ENCODE measurements at regions not wholly inside any gene's neighbourhood (a gene's known extent, or its start where the extent isn't known, plus 50 kb on each side); places are given as distances from the start of the nearest gene placed in this dataset.

DNA sequence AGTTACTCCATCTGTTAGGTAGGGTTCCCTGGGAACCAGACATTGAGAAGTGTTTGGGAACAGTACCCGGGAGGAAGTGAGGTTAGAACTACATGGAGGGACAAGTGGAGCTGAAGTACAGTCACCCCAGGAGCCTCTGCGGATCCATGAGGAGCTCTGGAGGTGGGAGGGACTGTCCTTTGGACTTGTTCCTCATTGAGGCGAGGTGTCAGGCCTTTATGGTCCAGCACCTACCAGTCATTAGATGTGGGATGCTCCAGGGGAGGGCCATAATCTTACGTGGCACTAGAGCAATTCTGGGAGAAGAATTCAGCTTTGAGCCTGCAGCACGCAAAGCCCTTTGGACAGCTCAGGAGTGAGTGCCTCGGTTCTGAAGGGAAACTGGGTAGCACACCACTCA, 142.8 kb downstream of the DACT1 start:
- no peak for DNase-seq (ENCODE audit: low read depth in 1 of 2, low spot score in 1 of 2)

DNA sequence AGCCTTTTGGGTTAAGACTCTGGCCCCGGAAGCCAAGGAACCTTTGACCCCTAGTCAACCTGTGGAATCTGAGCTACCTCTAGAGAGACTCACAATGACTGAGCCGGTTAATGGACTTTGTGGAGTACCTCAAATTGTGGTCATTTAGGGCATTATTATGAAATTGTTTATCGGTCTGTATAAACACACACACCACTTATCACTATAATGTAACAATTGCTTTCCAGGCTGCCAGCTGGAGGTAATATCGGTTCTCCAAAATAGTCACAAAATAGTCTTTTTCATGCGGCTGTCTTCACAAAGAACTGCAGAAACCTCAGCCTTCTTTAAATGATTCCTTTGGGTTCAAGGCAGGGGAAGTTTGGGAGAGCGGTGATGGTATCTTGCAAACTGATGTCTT, 144.2 kb downstream of the DACT1 start:
- no peak for DNase-seq (ENCODE audit: low read depth in 1 of 2, low spot score in 1 of 2)

DNA sequence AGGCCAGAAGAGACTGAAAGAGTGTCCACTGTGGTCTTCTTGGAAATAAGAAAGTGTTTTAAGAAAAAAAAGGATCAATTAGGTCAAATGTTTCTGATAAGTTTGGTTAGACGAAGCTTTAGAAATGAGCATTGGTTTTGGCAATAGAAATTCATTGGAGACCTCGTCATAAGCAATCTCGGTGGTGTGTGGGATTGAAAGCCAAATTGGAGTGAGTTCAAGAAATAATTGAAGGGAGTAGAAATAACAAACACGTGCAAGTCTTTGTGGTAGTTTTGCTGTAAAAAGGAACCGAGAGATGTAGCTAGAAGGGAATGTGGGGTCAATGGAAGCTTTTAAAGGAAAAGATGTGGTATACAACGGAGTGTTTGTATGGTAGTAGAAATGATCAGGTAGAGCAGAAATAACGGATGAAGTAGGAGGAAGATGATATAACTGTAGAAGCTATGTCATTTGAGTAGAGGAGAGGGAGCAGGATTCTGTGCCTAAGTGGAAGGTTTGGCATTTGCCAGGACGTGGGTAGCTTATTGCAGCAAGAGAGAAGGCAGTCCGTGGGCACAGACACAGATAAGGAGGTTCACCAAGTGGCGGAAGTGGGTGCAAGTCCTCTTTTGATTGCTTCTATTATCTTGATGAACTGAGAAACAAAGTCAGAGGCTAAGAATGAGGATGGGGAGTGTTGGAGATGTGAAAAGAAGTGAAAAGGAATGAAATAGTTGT, 146.2 kb downstream of the DACT1 start:
- no peak for DNase-seq (ENCODE audit: low read depth in 1 of 2, low spot score in 1 of 2)

DNA sequence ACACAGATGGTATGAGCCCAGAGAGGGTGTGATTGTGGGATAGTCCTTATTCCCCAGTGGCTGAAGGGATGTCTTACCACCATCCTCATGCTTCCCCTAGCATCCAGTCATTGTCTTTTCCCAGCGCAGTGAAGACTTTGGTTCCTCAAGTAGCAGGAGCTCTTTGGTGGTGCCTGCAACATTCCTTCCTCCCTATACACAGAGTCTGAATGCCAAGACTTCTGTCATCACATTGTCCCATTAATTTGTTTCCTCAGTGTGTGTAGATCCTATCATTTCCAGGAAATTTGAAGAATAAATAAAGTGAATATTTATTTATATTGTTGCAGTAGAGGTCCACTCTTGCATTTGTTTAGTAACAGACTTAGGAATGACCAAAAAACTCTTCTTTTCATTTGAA, 147.2 kb downstream of the DACT1 start:
- no peak for DNase-seq (ENCODE audit: low read depth in 1 of 2, low spot score in 1 of 2)

DNA sequence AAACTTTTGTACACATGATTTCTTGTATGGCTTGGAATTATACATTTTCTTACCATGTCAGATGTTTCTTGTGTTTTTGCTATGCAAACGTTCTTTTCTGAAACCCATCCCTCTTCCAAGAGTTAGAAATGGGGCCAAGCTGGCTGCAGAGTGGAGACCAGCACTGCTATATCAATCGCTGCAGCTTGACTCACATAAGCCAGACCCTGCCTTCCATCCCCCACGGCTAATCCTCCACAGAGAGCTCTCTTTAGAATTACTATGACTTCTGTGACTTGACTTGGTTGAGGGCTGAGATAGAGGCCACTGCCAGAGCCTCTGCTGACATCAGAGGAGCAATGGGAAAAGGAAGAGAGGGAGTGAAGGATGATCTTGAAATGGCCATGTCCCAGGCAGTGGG, 147.9 kb downstream of the DACT1 start:
- no peak for DNase-seq (ENCODE audit: low read depth in 1 of 2, low spot score in 1 of 2)

DNA sequence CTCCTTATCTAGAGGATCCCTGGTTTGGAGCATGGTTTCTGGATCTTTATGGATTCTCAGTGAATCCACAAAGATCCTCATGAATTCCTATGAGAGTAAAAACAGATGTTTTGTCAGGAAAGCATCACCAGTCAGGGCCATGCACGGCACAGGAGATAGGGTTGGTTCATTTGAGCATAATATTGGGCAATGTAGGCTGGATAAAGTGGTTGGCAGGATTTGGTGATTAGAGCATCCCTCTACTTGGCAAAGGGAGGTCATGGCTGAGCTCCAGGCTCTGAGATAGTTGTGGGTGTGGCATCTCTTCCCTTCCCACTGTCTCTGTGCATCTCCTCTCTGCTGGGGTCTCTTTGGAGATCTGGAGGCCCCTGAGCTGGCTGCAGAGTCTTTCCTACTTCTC, 149.8 kb downstream of the DACT1 start:
- no peak for DNase-seq (ENCODE audit: low read depth in 1 of 2, low spot score in 1 of 2)

DNA sequence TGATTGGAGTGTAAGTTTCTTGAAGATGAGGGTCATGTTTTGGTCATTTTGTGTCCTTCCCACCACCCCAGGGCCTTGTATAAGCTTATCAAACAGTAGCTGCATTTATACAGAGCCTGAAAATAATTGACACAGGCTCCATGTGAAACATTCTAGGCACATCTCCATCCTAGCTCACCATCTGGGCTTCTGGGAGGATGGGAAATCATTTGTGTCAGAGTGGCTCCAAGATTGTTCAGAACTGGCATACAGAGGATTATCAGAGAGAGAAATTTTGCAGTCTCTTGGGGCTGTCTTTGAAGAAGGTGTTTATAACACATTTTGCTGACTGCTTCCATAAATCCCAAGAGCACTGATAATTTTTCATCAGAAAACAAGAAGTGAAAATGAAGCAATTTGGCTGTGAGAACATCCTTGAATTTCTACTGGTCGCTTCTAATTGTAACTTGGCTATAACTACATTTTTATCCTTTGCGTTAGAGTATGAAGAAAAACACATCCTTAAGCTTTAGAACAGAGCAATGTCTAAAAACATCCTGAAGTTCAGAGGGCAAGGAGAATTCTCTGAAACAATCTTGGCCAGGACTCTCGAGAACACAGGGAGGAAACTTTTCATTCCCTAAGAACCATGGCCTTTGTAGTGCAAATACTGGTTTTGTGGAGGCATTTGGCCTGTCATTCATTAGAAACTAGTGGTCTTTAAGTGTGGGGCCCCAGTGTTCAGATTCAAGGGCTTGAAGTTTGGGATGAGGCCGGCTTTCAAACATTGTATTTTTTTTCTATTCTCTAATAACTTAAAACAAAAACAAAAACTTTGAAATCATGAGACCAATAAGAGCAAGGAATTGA, 151.1 kb downstream of the DACT1 start:
- no peak for DNase-seq (ENCODE audit: low read depth in 1 of 2, low spot score in 1 of 2)

DNA sequence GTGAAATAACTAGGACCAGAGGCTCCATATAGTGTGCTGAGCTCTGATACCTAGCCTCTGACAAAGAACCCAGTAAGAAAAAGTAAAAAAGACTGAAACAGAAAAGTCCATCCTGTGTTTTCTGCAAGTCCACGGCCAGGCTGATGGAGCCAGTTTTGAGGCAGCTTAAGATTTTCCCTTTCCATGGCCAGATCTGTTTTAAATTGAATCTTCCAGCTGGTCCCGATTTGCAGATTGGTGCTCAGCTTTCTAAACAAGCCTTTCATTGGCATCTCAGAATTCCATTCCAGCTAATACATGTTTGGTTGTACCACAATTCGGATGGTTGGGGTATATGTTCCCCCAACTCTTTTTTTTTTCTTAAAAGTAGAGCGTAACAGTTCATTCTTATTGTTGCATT, 152.0 kb downstream of the DACT1 start:
- DNase-seq (ENCODE audit: low read depth in 1 of 2, low spot score in 1 of 2), result no peak

DNA sequence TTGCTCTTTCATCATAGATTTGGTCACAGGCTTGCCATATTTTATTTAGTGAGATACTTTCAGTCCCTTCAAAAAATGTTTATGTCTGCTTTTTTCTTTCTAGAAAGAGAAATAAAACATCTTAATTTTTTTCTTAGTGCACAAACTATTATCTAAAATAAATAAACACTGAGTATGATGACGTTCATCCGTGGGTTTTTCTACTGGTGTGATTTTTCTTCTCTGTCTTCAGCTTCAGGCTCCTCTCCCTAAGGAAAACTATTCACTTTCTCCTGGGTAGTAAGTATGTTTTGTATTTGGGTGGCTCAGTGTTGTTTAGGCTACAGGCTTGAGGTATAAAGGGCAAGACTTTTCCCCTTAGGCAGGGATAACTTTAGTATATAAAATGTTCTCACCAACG, 154.7 kb downstream of the DACT1 start:
- DNase-seq (ENCODE audit: low read depth in 1 of 2, low spot score in 1 of 2), result no peak

DNA sequence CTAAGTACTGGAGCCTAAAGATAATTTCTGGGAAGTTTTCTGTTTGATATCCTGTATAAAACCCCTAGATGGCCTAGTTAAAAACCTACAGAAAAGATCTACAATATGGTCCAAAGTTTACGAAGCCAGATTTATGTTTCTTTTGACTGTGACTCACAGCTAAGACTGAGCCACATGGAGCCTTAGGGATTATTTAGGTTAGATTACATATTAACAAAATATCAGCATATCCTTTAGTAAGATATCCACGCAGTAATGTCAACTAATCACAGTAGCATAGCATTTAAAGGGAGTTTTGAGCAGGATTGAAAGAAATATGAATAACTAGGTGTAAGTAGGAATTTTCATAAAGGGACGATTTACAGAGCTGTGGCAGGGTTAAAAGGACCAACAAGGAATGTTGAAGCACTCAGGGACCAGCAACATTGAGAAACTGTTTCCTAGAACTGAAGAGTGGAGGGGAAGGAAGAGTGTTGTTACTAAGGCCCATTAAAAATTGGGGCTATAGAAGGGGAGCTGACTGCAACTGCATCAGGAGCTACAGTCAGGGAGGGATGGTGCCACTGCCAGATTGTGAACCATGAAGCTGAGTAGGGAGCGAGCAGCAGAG, 155.5 kb downstream of the DACT1 start:
- no peak for DNase-seq (ENCODE audit: low read depth in 1 of 2, low spot score in 1 of 2)

DNA sequence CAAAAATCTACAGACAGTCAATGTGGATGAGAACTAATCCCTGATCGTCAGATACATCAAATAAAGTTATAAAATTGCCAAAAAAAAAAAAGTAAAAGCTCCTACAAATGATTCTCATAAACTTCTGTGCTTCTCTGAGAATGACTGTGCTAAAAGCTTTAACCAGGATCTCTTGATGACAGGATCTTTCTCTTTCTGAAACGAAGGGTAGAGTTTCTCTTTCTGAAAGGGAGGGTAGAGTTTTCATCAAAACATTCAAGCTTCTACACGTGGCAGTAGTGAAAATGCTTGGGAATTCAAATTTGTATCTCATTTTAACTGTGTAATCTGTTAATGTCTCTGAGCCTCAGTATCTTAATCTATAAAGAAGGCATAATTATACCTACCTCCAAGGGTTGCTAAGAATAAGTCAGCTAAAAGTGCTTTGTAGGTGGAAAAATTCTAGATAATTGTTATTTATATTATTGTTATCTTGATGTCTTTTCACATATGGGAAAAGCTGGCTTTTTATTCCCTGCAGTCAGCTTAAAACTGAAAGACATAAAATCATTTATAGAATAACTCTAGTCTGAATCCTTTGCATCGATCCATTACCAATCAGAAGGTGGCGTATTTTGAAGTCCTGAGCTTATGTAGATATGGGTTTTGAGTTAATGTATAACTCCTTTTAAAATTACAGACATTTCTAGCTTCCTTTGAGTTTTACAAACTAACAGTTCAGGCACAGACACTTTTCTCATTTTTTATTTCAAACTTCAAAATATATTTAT, 157.4 kb downstream of the DACT1 start:
- no peak for DNase-seq (ENCODE audit: low read depth in 1 of 2, low spot score in 1 of 2)

DNA sequence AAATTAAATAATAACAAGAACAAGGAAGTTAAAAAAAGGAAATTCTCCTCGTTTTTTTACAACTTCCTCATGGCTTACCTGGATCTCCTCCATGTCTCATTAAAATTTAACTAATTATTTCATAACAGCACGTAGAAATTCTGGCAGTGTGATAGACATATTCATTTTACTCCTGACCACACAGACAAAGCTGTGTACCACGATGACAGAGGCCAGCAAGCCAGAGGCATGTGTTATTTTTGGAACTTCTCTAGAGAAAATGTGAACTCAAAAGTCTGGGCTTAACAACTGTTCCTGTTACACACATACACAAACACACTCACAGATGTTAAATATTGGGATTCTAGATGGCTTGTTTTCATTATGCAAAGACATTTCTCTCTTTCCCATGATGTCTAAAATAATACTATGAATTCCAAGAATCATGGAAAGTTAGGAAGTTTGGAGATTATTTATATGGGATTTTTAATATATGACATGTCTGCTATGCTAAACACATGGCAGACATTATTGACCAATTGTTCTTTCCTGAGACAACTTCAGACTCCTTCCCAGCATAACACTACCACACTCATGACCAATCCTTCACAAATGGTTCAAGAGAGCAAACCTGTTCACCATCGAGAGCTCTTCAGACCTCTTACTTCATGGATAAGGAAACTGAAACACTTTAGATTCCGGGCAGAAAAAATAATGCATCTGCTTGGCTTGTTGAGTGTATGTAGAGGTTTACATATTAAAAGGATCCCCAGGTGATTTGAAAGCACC, 158.7 kb downstream of the DACT1 start:
- no peak for DNase-seq (ENCODE audit: low read depth in 1 of 2, low spot score in 1 of 2)

DNA sequence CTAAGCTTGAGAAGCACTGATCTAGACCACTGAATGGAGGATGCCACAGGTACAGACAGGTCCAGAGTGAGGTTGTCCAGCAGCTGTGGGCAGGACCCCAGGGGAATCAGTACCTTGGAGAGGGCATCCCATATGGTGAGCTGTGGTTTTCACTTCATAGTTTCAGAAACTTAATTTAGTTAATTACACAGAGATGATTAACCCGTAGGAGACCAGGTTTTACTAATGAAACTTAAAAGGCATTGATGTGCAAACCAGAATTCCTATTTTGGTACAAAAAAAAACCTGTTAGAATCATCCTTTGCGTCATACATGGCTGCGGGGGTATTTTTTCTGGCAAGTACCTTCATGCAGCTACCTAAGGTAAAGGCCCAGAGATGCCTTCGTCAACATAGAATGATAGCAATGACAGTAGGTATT, 159.3 kb downstream of the DACT1 start:
- DNase-seq (ENCODE audit: low read depth in 1 of 2, low spot score in 1 of 2), result no peak

DNA sequence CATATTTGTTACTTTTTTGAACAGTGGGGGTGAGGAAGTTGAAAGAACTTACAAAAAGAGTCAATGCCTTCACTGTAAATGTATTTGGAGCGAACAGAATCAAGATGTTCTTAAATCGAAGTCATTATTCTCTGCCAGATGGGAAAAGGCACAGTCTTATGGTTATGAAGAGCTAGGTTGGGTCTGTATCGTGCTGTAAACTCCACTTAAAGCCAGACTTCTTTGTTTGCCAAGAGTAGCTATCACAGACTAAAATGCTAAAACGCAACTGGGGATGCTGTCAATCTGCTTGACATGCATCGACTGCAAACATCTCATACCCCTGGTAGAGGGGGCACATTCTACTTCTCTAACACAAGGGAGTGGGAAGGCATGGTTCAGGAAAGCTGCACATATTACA, 160.4 kb downstream of the DACT1 start:
- no peak for DNase-seq (ENCODE audit: low read depth in 1 of 2, low spot score in 1 of 2)

DNA sequence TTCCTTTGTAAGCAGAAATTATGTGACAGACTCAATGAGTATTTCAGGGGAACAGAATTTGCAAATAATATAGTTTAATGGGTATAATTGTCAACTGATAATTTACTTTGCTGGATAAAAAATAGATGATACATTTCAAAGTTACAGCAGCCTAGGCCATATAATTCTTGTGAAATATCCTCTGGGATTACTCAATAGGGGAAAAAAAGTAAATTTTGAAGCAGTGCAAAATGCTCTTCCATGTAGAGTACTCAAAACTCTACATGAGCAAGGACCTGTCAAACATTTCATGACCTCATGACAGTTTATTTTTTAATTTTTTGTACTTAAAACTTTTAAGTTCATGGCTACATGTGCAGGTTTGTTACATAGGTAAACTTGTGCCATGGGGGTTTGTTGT, 163.3 kb downstream of the DACT1 start:
- no peak for DNase-seq (ENCODE audit: low read depth in 1 of 2, low spot score in 1 of 2)

DNA sequence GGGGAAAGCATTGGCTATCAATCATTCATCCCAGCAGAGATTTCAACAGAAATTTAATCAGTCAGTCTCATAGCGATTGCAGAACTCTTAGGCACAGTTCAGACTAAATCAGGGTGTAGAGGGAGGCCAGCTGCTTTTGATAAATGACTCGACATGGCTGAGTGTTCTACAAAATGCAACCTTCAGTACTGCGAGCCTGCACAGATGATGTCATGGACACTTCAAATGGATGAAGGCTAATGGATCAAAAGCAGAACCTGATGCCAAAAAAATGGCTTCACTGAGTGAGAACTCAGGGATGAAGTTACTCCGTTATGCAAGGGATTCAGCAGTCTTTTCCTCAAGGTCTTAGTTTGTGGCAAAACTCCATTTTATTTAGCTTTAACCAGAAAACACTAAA, 167.3 kb downstream of the DACT1 start:
- DNase-seq (ENCODE audit: low read depth in 1 of 2, low spot score in 1 of 2), result no peak

DNA sequence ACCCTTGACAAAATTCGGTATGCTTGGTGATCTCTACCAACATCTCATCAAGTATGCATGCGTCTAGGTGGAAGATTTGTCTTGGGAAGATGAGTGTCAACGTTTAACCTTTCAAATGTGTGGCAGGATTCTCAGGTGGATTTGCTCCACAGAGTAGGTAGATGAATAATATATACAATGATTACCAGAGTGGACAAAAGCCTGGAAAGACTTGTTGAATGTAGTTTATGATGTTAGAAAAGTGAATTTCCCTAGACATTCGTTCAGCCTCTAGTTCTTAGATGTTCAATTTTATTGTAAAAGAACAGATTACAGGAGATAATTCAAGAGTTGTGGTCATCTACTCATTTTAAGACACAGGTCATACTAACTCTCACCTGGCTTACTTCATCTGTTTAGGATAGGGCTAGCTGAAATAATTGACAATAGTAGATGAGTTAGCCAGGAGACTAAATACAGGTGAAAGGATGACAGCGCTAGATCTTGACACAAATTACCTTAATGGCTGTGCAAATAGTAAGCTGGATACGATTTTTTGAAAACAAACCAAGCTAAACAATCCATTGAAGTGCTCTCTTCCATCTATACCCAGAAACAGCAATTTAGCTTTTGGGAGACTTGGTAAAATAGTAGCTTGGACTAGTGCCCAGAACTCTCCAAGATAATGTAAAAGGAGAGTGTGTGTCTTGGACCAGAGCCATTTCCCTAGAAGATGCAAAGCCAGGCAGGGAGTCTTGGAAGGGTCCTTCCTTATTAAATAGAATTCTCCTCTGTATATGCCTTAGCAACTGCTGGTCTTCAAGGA, 168.0 kb downstream of the DACT1 start:
- no peak for DNase-seq (ENCODE audit: low read depth in 1 of 2, low spot score in 1 of 2)

DNA sequence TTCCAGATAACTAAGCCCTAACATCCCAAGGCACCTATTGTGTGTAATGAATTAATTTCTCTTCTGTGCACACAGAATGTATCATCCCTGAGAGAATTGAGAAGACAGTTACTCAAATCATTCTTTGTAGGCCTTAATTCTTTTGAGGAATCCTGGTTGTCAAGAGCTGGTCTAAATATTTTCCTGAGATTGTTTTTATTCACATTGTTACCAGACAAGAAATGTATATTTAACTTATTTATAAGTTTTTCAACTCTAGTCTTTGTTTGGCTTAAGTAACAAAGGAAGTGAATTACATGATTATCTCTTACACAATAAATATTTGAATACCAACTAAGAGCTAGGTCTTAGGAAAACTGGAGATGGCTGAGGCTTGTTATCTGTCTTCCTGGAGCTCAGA, 169.4 kb downstream of the DACT1 start:
- no peak for DNase-seq (ENCODE audit: low read depth in 1 of 2, low spot score in 1 of 2)

DNA sequence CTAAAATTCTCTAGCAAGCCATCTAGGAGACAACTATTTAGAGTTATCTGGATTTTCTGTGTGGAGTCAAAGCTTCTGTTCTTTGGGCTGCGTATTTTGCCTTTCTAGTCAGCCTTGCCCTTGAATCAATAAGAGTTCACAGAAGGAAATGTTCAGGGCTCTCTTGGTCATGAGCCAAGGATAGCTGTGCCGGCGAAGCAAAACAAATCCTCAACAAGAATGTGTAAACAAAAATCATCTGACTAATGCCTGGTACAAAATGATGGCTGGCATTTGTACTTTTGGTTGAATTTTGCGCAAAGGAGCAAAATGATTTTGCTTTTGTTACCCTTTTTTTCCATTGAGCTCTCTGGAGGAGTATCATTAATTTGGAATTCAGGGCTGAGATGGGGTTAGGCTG, 171.1 kb downstream of the DACT1 start:
- DNase-seq (ENCODE audit: low read depth in 1 of 2, low spot score in 1 of 2), result no peak

DNA sequence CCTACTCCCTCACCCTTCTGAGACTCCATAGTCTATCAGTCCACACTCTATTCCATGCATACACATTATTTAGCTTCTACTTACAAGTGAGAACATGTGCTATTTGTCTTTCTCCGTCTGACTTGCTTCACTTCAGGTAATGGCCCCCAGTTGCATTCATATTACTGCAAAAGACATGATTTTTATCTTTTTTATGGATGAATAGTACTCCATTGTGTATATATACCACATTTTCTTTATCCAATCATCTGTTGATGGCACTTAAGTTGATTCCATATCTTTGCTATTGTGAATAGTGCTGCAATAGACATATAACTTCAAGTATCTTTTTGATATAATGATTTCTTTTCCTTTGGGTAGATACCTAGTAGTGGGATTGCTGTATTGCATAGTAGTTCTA, 171.8 kb downstream of the DACT1 start:
- no peak for DNase-seq (ENCODE audit: low read depth in 1 of 2, low spot score in 1 of 2)

All from activated CD4-positive, alpha-beta T cell treated with anti-CD3 and anti-CD28 coated beads, Interleukin-2, amount 50 U/mL, for 24 hours (primary cell).